ENCODE measurements at regions not wholly inside any gene's neighbourhood (a gene's known extent, or its start where the extent isn't known, plus 50 kb on each side); places are given as distances from the start of the nearest gene placed in this dataset.

DNA sequence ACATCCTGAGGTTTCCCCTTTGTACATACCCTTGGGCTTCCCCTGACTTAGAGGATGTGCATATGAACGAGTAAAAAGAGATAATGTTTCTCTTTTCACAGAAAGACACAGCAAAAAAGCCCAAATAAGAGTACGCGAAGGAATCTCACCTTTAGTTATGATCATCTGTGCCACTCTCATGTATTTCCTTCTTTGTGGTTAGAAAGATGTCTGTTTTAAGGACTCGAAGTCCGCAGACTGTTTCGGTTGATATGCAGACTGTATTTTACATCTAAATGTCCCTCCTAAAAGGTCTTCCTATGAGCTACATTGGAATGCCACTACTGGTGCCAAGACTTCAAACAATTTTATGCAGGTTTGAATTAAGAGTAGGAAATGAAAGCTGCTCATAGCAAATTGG, 102.3 kb upstream of the GOT2 start:
- TF ChIP-seq, protein P1, sequence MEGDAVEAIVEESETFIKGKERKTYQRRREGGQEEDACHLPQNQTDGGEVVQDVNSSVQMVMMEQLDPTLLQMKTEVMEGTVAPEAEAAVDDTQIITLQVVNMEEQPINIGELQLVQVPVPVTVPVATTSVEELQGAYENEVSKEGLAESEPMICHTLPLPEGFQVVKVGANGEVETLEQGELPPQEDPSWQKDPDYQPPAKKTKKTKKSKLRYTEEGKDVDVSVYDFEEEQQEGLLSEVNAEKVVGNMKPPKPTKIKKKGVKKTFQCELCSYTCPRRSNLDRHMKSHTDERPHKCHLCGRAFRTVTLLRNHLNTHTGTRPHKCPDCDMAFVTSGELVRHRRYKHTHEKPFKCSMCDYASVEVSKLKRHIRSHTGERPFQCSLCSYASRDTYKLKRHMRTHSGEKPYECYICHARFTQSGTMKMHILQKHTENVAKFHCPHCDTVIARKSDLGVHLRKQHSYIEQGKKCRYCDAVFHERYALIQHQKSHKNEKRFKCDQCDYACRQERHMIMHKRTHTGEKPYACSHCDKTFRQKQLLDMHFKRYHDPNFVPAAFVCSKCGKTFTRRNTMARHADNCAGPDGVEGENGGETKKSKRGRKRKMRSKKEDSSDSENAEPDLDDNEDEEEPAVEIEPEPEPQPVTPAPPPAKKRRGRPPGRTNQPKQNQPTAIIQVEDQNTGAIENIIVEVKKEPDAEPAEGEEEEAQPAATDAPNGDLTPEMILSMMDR (IDR thresholded peaks at IDR 0.05): no peak
- no peak for TF ChIP-seq POLR2A (IDR thresholded peaks at IDR 0.05)
- TF ChIP-seq POLR2AphosphoS5 (IDR thresholded peaks at IDR 0.05): no peak
- TF ChIP-seq EP300 (IDR thresholded peaks at IDR 0.05): no peak

Measured in upper lobe of left lung (tissue), 4 donors.